ENCODE measurements at regions not wholly inside any gene's neighbourhood (a gene's known extent, or its start where the extent isn't known, plus 50 kb on each side); places are given as distances from the start of the nearest gene placed in this dataset.

DNA sequence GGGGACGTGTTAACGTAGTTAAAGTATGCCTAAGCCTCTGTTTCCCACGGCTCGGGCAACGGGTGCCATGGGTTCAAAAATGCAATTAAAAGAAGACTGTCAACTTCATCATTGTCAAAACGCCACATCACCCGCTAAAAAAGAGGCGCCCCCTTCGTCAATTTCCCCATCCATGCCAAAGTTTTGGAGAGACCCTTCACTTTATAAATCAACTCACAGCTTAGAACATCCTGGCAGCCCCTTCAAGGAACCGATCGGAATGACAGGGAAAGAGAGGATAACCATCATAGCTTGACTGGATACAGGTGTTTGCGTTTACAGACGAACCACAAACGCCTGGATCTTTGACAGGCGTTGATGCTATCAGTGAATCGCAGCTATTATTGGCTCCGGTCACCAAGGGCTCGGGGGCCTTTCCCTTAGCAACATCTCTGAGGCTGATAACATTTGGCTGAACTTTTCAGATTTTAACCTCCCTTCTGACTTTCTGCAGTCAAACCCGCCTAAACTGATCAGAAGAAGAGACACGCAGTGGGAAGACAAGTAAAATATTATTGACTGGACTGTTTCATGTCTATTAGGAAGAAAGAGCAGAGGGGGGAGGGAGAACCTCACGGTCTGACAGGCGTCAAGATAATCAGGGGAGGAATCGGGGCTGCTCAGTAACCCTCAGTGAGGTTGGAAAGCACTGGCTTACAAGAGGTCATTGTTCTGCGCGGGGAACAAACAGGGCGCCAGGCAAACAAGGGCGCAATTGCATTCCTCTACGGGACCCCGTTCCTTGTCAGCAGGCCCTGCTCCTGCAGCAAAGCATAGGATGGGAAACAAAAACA lies 322.5 kb upstream of the ZNF507 start:
- Histone ChIP-seq H2BK120ac (replicated peaks; ENCODE audit: low read depth, low read length) (no peak overlapping the region), H2AFZ (ENCODE audit: low read length) (peak overlapping the region; percentile 32; the same call in 1 of the 2 replicates), H3K23ac (ENCODE audit: insufficient read length) (no peak overlapping the region), H3K23me2 (ENCODE audit: low read depth, low read length) (peaks cover 2% of the 10 kb centered on the region; the same call in 1 of the 2 replicates), H4K8ac (ENCODE audit: extremely low read depth, insufficient read depth, low read length) (no peak overlapping the region), H4K20me1 (replicated peaks in 1 of 2; ENCODE audit: control insufficient read depth in 1 of 2, insufficient read depth in 2 of 2, low read length in 2 of 2) (no peaks in the 10 kb centered on the region), H4K91ac (replicated peaks; ENCODE audit: insufficient read length, low read length) (no peak overlapping the region), H3K36me3 (ENCODE audit: control insufficient read depth in 2 of 4, insufficient read depth in 4 of 4, low read length in 3 of 4) (no peaks in the 10 kb centered on the region), H3K4me3 (ENCODE audit: extremely low read depth in 1 of 4, insufficient read depth in 2 of 4, low read depth in 3 of 4, low read length in 4 of 4) (no peak overlapping the region), H4K5ac (ENCODE audit: insufficient read length, low read depth, low read length) (no peak overlapping the region), H2AK5ac (ENCODE audit: low read depth, low read length) (no peak overlapping the region), H3K79me1 (ENCODE audit: low read depth, low read length) (no peaks in the 10 kb centered on the region), H3K27me3 (replicated peaks in 1 of 4; ENCODE audit: control insufficient read depth in 3 of 4, extremely low read depth in 1 of 4, insufficient read depth in 3 of 4, low read length in 3 of 4) (no peaks in the 10 kb centered on the region), H3K14ac (ENCODE audit: insufficient read length) (no peak overlapping the region), H2BK15ac (ENCODE audit: low read length) (no peak overlapping the region), H3K4me2 (ENCODE audit: insufficient read depth in 1 of 2, low read depth in 2 of 2, low read length in 2 of 2) (no peak overlapping the region), H3K9me3 (ENCODE audit: insufficient read depth in 2 of 2, low read depth in 1 of 2, low read length in 1 of 2) (no peaks in the 10 kb centered on the region), H3K27ac (ENCODE audit: low read depth, low read length) (no peak overlapping the region), H3K9ac (replicated peaks in 1 of 4; ENCODE audit: extremely low read depth in 1 of 4, low read depth in 3 of 4, low read length in 3 of 4) (no peak overlapping the region), H3K56ac (replicated peaks; ENCODE audit: insufficient read length, low read depth, low read length) (no peak overlapping the region), H2BK20ac (ENCODE audit: low read length) (no peak overlapping the region), H3K18ac (ENCODE audit: extremely low read depth, low read length) (no peak overlapping the region), H2BK5ac (ENCODE audit: low read depth, low read length) (no peak overlapping the region), H2BK12ac (ENCODE audit: low read depth, low read length) (no peak overlapping the region), H3K4ac (replicated peaks; ENCODE audit: insufficient read length, low read depth, low read length) (no peak overlapping the region), H3K79me2 (ENCODE audit: control insufficient read depth in 1 of 2, insufficient read depth in 2 of 2, low read length in 2 of 2) (no peaks in the 10 kb centered on the region), H3K4me1 (replicated peaks in 1 of 4; ENCODE audit: control insufficient read depth in 3 of 4, insufficient read depth in 4 of 4, low read length in 3 of 4) (no peaks in the 10 kb centered on the region)
- FAIRE-seq (no peak), DNase-seq (ENCODE audit: low read depth in 1 of 2, low spot score in 2 of 2) (no peak)
- no peak for TF ChIP-seq HDAC6 (IDR thresholded peaks at IDR 0.05; ENCODE audit: low read depth, low read length)
- TF ChIP-seq SRF (IDR thresholded peaks at IDR 0.05; ENCODE audit: low read depth, low read length), result no peak
- no peak for TF ChIP-seq SUZ12 (IDR thresholded peaks at IDR 0.05; ENCODE audit: low read length)
- no peak for TF ChIP-seq BCL11A (IDR thresholded peaks at IDR 0.05; ENCODE audit: low read depth in 2 of 2, low read length in 2 of 2)
- TF ChIP-seq, protein P1, sequence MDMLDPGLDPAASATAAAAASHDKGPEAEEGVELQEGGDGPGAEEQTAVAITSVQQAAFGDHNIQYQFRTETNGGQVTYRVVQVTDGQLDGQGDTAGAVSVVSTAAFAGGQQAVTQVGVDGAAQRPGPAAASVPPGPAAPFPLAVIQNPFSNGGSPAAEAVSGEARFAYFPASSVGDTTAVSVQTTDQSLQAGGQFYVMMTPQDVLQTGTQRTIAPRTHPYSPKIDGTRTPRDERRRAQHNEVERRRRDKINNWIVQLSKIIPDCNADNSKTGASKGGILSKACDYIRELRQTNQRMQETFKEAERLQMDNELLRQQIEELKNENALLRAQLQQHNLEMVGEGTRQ (IDR thresholded peaks at IDR 0.05; ENCODE audit: low read length), result no peak
- no peak for TF ChIP-seq CTBP2 (IDR thresholded peaks at IDR 0.05; ENCODE audit: borderline replicate concordance, insufficient read depth, insufficient read length, low read length)
- TF ChIP-seq RNF2 (IDR thresholded peaks at IDR 0.05; ENCODE audit: borderline replicate concordance, low read depth, low read length, missing control alignments, poor library complexity, severe bottlenecking), result no peak
- no peak for TF ChIP-seq MAFK (IDR thresholded peaks at IDR 0.05; ENCODE audit: low read depth, low read length)
- ChIA-PET CTCF (ENCODE audit: partially characterized antibody) (interaction anchor here (1.1 kb wide), 1 partner anchor 20 kb away, joined by 3 read pairs; no protein-coding TSS in a partner anchor), POLR2A (ENCODE audit: partially characterized antibody) (no interaction called here)
- 93% methylated on average over 29 of the region's 29 CpGs; no CpG with 5 or more reads in 1 of the 2 experiments for WGBS, 2 experiments (ENCODE audit: extremely low coverage in 1 of 2, insufficient coverage in 1 of 2, insufficient read length in 1 of 2, insufficient replicate concordance in 2 of 2, low coverage in 1 of 2, low lambda C conversion rate in 2 of 2, missing lambda C conversion rate in 1 of 2)
